Omental fat pad (tissue), 3 donors: ENCODE measurements at regions not wholly inside any gene's neighbourhood (a gene's known extent, or its start where the extent isn't known, plus 50 kb on each side); places are given as distances from the start of the nearest gene placed in this dataset.

Experiments used
- ATAC-seq: fragments of 150-250 bp; one replicate; pipeline ENCODE4 v1.9.1; 2016; ENCODE audit warnings: mild to moderate bottlenecking, moderate library complexity; ENCODE audit not compliant: low FRiP score
- DNase-seq: peaks from one replicate; pipeline ENCODE4 v3.0.0-alpha.2; 2019; ENCODE audit warnings: low spot score
- TF ChIP-seq, protein P1 (sequence below), 3 donors: fragments of 450-650 bp; IDR thresholded peaks; one replicate each; pipeline ENCODE4 v1.5.1; 2016 to 2017; ENCODE audit warnings: antibody characterized with exemption in 3 of 3, mild to moderate bottlenecking in 3 of 3, moderate library complexity in 2 of 3

DNA sequence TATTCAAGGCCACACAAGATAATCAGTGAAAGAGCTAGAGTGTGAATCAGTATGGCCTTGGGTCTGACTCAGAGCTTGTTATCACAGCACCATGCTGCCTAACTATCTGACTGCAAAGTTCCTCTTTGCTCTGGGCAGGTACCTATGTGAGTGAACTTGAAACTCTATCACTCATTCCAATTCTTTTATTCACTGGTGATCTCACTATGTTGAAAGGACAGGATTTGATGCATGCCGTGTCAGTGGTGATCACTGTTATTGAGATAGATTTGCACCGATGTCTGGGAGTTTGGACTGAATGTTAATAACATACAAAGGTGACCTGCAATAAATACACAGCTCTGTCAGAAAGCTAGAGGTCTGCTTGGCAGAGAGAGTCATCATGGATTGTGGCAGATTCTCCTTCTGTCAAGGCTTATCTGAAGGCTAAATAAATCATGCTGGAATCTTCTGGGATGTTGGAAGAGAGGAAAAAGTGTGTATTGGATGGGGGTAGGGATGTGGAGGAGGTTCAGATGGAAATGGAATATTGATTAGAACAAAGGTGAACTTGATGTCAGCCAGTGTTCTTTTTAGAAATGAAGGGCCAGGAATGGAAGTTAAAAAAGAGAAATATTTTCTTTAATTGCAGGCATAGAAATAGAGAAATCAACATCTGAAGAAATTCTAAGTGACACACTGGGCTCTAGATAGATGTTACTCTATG is 91.8 kb upstream of the TNC start:
- TF ChIP-seq, protein P1, sequence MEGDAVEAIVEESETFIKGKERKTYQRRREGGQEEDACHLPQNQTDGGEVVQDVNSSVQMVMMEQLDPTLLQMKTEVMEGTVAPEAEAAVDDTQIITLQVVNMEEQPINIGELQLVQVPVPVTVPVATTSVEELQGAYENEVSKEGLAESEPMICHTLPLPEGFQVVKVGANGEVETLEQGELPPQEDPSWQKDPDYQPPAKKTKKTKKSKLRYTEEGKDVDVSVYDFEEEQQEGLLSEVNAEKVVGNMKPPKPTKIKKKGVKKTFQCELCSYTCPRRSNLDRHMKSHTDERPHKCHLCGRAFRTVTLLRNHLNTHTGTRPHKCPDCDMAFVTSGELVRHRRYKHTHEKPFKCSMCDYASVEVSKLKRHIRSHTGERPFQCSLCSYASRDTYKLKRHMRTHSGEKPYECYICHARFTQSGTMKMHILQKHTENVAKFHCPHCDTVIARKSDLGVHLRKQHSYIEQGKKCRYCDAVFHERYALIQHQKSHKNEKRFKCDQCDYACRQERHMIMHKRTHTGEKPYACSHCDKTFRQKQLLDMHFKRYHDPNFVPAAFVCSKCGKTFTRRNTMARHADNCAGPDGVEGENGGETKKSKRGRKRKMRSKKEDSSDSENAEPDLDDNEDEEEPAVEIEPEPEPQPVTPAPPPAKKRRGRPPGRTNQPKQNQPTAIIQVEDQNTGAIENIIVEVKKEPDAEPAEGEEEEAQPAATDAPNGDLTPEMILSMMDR (IDR thresholded peaks at IDR 0.05): no peak
- ATAC-seq: peak; percentile 68
- DNase-seq: no peak

DNA sequence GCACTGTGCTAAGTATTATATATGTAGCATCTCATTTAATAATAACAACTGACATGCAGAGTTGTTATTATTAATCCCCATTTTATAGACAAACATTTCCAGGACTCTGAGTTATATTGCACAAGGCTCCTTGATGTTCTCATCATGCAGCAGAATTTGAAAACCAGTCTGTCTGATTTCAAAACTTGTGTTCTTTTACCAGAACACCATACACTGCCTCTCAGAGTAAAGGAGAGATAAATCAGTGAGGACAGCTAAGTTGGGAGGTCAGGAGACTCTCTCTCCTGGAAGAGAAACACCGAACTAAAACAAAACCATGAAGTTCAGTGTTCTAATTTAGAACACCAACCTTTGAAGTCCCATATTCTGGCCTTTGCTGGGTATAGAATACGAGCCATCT is 92.7 kb upstream of the TNC start:
- ATAC-seq (no peak), DNase-seq (no peak)
- TF ChIP-seq, protein P1 (IDR thresholded peaks at IDR 0.05): no peak

DNA sequence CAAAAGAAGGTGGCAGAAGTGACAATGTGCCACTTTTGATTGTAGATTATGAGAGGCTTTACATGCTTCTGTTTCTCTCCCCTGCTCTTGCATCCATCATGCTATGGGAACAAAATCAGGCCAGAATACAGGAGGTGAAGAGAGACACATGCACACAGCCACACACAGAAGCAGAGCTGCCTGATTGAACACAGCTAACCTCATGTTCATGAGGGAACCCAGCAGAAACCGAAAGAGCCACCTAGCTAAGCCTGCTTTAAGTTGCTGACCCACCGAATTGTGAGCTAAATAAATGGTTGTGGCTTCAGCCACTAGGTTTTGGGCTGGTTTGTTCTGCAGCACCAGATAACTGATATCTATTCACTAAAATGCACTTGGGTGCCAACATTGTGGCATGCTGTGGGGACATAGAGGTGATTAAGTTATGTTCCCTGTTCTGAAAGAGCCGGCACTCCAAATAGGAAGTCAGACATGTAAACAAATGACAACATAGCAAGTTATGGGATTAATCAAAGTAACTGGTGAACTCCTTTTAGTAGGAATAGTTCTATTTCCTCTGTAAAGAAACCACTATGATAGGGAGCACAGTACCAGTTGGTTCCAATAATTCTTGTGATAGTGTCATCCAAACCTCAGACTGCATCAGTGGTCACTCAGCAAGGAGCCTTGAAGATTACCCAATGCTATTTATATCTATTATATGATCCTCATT is 93.6 kb upstream of the TNC start:
- TF ChIP-seq, protein P1 (IDR thresholded peaks at IDR 0.05): no peak
- DNase-seq: no peak
- no peak for ATAC-seq

DNA sequence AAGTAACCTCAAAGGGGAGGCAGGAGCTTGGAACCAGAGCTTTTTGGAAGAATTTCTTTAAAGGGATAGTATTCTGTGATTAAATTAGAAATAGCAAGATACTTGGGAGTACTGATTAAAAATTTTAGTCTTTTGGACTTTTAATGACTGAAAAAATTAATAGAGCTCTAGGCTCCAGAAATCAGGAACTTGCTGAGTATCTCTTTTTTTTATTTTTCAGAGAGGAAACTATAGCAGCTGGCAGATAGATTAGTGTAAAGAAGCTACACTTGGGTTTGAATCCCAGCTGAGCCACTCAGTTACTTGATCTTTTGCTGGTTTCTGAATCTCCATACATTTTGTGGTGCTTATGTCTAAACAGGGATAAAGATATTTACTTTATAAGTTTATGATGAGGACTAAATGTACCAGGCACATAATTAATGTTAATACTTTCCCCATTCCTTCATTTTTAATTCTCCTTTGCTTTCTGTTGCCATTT is 94.2 kb upstream of the TNC start:
- ATAC-seq (no peak), DNase-seq (no peak)

DNA sequence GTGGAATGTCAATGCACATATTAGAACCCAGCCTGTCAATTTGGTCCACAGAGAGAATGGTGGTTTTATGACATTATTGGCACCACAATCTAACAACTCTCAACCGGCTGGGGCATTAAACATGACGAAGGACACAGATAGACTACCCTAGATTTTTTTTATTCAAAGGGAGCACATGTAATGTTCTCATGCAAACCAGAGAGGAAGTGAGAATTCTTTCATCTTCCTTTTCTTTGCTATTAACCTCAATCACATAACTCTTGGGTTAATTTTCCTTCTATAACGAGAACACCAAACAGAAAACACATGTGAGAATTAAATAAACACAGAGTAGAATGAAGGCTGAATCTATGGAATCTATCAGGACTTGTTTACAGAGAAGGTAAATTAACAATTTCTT is 94.9 kb upstream of the TNC start:
- DNase-seq (no peak), ATAC-seq (no peak)
- TF ChIP-seq, protein P1 (IDR thresholded peaks at IDR 0.05): no peak

More for the DNA sequence above, 94.2 kb upstream of the TNC start:
- TF ChIP-seq, protein P1 (IDR thresholded peaks at IDR 0.05): no peak

DNA sequence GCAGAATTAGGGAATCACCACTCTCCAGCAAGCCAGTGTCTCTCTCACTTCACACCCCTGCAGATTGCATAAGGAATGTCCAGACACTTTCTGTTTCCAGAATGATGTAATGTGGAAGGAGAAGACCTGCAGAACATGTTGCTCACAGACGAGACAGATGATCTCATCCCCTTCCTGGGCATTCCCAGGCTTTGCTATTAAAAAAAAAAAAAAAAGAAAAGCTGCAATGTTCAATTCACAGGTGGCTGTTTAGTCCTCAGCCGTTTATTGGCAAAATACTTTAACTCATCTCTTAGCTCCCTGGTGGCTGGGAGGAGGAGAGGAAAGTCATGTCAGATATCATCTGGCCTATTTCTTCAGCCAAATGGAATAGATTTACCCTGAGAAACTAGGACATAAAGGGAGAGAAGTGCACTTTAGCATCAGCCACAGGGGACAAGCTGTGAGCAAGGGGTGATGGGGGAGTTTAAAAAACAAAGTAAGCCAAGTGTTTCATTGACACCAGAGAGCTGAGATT is 95.9 kb upstream of the TNC start:
- TF ChIP-seq, protein P1 (IDR thresholded peaks at IDR 0.05): no peak
- DNase-seq (no peak), ATAC-seq (peak; percentile 80)
